Colonic mucosa (tissue), 4 donors: ENCODE measurements at regions not wholly inside any gene's neighbourhood (a gene's known extent, or its start where the extent isn't known, plus 50 kb on each side); places are given as distances from the start of the nearest gene placed in this dataset.
"Not testable (repeated sequence)": the region's sequence is repeated elsewhere in the genome, so short reads cannot be mapped to it uniquely, and the experiment has no call there.

Experiments
- DNase-seq: peaks from one replicate; pipeline ENCODE4 v3.0.0-alpha.2; 2020
- H3K27ac ChIP-seq: fragments of 200-600 bp; one replicate; pipeline ENCODE4 v1.8.0; 2021
- H3K27me3 ChIP-seq: fragments of 200-600 bp; one replicate; pipeline ENCODE4 v1.8.0; 2021
- H3K36me3 ChIP-seq: fragments of 200-600 bp; one replicate; pipeline ENCODE4 v1.8.0; 2021
- H3K4me1 ChIP-seq: fragments of 200-600 bp; one replicate; pipeline ENCODE4 v1.8.0; 2021; ENCODE audit warnings: mild to moderate bottlenecking
- H3K4me3 ChIP-seq: fragments of 200-600 bp; one replicate; pipeline ENCODE4 v1.8.0; 2021
- H3K9ac ChIP-seq, 2 donors: one replicate each; pipeline ENCODE4 v1.7.0; 2013; ENCODE audit warnings: control low read depth in 2 of 2, low read depth in 2 of 2, low read length in 2 of 2
- H3K9me3 ChIP-seq: fragments of 200-600 bp; one replicate; pipeline ENCODE4 v1.8.0; 2021
- intact Hi-C: fragments of 100-400 bp; cut with DNase I; formaldehyde crosslinking; loops from one replicate; pipeline ENCODE4 v1.14.1; 2022
- TF ChIP-seq, protein P1 (sequence below): fragments of 200-600 bp; IDR thresholded peaks from one replicate; pipeline ENCODE4 v1.8.0; 2022; ENCODE audit warnings: antibody characterized with exemption, mild to moderate bottlenecking
- donor health status: healthy.
- donor health status: DM: no; HTN: no; CAD: no.
- donor health status: DM: no; HTN: no; CAD: no.

DNA sequence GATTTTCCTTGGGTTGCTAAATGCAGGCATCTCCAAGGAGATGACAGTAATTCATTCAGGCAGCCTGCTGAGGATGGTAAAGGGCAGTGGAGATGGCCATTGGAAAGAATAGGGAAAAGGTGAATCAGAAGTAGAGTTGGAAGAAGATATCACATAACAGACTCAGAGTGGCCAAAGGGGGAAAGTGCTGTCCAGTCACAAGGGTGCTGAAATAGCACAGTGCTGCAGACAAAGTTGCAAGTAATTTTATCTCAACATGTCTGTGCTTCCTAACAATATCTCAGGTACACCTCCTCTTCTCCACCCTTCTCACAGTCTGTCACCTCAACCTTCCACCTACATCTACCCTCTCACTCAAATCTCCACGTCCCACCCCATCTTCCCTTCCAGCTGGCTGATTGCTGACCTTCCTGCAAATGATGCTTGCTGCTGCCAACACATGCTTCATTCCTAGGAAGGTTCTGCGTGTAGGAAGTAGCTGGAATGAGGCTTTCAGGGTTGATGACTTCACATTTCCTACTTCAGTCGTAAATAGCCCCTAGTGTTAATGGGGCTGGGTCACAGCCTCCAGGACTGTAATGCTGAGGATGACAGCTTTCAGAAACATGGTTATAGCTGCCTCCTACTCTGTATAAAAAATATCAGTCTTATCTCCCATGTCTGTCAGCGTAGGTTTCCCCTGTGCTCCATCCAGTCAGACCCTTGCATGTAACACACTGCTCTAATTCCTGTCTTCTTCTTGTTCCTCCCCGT, 123.9 kb downstream of the CTNND1 start:
- no peak overlapping the region for H3K4me3 ChIP-seq
- no peak overlapping the region for H3K27ac ChIP-seq
- TF ChIP-seq, protein P1, sequence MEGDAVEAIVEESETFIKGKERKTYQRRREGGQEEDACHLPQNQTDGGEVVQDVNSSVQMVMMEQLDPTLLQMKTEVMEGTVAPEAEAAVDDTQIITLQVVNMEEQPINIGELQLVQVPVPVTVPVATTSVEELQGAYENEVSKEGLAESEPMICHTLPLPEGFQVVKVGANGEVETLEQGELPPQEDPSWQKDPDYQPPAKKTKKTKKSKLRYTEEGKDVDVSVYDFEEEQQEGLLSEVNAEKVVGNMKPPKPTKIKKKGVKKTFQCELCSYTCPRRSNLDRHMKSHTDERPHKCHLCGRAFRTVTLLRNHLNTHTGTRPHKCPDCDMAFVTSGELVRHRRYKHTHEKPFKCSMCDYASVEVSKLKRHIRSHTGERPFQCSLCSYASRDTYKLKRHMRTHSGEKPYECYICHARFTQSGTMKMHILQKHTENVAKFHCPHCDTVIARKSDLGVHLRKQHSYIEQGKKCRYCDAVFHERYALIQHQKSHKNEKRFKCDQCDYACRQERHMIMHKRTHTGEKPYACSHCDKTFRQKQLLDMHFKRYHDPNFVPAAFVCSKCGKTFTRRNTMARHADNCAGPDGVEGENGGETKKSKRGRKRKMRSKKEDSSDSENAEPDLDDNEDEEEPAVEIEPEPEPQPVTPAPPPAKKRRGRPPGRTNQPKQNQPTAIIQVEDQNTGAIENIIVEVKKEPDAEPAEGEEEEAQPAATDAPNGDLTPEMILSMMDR = no peak
- intact Hi-C loops = no loop called here
- no peaks in the 10 kb centered on the region for H3K27me3 ChIP-seq
- DNase-seq = no peak
- no peaks in the 10 kb centered on the region for H3K36me3 ChIP-seq
- no peak overlapping the region for H3K9ac ChIP-seq
- no peaks in the 10 kb centered on the region for H3K9me3 ChIP-seq
- no peaks in the 10 kb centered on the region for H3K4me1 ChIP-seq

DNA sequence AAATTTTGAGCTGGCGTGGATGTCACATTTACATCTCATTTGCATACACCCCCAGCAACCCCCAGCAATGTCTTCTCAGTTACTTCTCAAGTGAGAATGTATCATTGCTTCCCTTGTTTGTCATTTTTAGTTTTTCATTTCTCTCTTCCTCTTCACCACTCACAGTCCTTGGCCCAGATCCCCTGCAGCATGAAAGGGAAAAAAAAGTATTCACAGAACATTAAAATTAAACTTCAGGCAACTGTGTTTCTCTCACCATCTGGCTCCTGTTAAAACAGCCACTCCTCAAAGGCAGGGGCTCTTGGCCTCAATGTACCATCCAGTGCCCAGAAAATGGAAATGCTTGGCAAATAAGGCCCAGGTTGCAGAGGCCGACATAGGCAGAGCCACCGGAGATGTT, 126.8 kb downstream of the CTNND1 start:
- Histone ChIP-seq H3K4me1 (no peaks in the 10 kb centered on the region), H3K36me3 (no peaks in the 10 kb centered on the region), H3K27me3 (no peaks in the 10 kb centered on the region), H3K27ac (no peak overlapping the region), H3K9ac (no peak overlapping the region), H3K4me3 (no peak overlapping the region), H3K9me3 (no peaks in the 10 kb centered on the region)
- DNase-seq = no peak
- TF ChIP-seq, protein P1 = no peak
- intact Hi-C loops = no loop called here

DNA sequence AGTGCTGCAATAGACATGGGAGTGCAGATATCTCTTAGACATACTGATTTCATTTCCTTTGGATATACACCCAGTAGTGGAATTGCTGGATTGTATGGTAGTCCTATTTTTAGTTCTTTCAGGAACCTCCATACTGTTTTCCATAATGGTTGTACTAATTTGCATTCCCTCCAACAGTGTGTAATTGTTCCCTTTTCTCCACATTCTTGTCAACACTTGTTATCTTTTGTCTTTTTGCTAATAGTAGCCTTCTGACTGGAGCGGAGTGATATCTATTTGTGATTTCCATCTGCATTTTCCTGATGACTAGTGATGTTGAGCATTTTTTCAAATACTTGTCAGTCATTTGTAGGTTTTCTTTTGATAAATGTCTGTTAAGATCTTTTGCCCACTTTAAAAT, 128.9 kb downstream of the CTNND1 start:
- Histone ChIP-seq H3K4me3 (no peak overlapping the region), H3K9ac (no peak overlapping the region), H3K9me3 (no peaks in the 10 kb centered on the region), H3K4me1 (no peaks in the 10 kb centered on the region), H3K27me3 (no peaks in the 10 kb centered on the region), H3K27ac (no peak overlapping the region), H3K36me3 (no peaks in the 10 kb centered on the region)
- intact Hi-C loops = no loop called here
- TF ChIP-seq, protein P1 = no peak
- DNase-seq = no peak

DNA sequence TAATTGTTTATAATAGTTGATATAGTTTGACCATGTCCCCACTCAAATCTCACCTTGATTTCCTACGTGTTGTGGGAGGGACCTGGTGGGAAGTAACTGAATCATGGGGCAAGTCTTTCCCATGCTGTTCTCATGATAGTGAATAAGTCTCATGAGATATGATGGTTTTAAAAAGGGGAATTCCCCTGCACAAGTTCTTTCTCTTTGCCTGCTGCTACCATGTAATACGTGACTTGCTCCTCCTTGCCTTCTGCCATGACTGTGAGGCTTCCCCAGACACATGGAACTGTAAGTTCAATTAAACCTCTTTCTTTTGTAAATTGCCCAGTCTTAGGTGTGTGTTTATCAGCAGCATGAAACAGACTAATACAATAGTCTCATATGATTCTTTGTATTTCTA, 130.5 kb upstream of the OR9Q1 start:
- H3K9ac ChIP-seq, DNase-seq, H3K36me3 ChIP-seq, intact Hi-C loops, H3K9me3 ChIP-seq, H3K4me3 ChIP-seq, H3K27ac ChIP-seq, H3K4me1 ChIP-seq, H3K27me3 ChIP-seq: not testable (repeated sequence)

DNA sequence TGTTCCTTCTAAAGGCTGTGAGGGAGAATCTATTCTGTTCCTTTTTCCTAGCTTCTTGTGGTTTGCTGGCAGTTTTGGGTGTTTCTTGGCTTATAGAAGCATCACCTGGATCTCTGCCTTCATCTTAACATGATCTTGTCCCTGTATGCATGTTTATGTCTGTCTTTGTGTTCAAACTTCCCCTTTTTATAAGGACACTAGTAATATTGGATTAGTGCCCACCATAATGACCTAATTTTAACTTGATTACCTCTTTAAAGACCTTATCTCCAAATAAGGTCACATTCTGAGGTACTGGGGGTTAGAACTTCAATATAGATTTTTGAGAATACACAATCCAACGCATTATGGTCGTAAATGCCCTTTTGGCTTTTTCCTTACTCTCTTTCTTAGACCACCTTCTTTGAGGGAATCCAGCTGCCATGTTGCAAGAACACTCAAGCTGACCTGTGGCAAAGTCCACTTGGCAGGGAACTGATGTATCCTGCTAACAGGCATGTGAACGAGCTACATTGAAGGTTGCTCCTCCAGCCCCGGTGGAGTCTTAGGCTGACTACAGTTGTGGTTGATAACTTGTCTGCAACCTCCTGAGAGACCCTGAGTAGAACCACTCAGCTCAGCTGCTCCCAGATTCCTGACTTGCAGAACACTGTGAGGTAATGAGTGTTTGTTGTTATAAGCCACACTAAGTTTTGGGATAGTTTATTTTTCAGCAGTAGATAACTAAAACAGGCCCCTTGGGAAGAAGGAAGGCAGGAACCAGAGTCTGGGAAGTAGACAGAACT, 127.1 kb upstream of the OR9Q1 start:
- intact Hi-C loops = no loop called here

More for the DNA sequence above, 127.1 kb upstream of the OR9Q1 start:
- Histone ChIP-seq H3K4me3 (no peak overlapping the region), H3K27me3 (no peaks in the 10 kb centered on the region), H3K4me1 (no peaks in the 10 kb centered on the region), H3K9me3 (no peaks in the 10 kb centered on the region), H3K9ac (no peak overlapping the region), H3K27ac (no peak overlapping the region), H3K36me3 (no peaks in the 10 kb centered on the region)
- DNase-seq = no peak
- TF ChIP-seq, protein P1 = no peak
